GM23248 (cell line): ENCODE measurements at regions not wholly inside any gene's neighbourhood (a gene's known extent, or its start where the extent isn't known, plus 50 kb on each side); places are given as distances from the start of the nearest gene placed in this dataset.

Experiments used
- DNase-seq: peaks from one replicate; pipeline ENCODE4 v3.0.0-alpha.2; 2015
- H2AFZ ChIP-seq: fragments of 200-600 bp; sonication (generic); 2 replicates; pipeline ENCODE4 v1.6.1; 2016; ENCODE audit warnings: antibody characterized with exemption
- H3F3A ChIP-seq: fragments of 200-600 bp; sonication (generic); 2 replicates; pipeline ENCODE4 v1.6.1; 2016; ENCODE audit warnings: mild to moderate bottlenecking, antibody characterized with exemption, mixed run types; ENCODE audit not compliant: insufficient read depth
- H3K27ac ChIP-seq: fragments of 200-600 bp; sonication (generic); 2 replicates; pipeline ENCODE4 v1.5.1; 2016; ENCODE audit warnings: mild to moderate bottlenecking
- H3K27me3 ChIP-seq: fragments of 200-600 bp; sonication (generic); replicated peaks from 2 replicates; pipeline ENCODE4 v1.6.1; 2016; ENCODE audit warnings: mild to moderate bottlenecking; ENCODE audit not compliant: insufficient read depth
- H3K36me3 ChIP-seq: fragments of 200-600 bp; sonication (generic); 2 replicates; pipeline ENCODE4 v1.6.1; 2016; ENCODE audit warnings: low read depth, mild to moderate bottlenecking
- H3K4me1 ChIP-seq: fragments of 200-600 bp; sonication (generic); 2 replicates; pipeline ENCODE4 v1.6.1; 2016; ENCODE audit warnings: mild to moderate bottlenecking; ENCODE audit not compliant: insufficient read depth
- H3K4me2 ChIP-seq: fragments of 200-600 bp; sonication (generic); one replicate; pipeline ENCODE4 v1.6.1; 2016; ENCODE audit warnings: mild to moderate bottlenecking; ENCODE audit not compliant: unreplicated experiment
- H3K4me3 ChIP-seq: fragments of 200-600 bp; sonication (generic); 2 replicates; pipeline ENCODE4 v1.5.1; 2016; ENCODE audit warnings: mild to moderate bottlenecking
- H3K79me2 ChIP-seq: fragments of 200-600 bp; sonication (generic); 2 replicates; pipeline ENCODE4 v1.6.1; 2016; ENCODE audit warnings: mild to moderate bottlenecking; ENCODE audit not compliant: insufficient read depth
- H3K9ac ChIP-seq: fragments of 200-600 bp; sonication (generic); 2 replicates; pipeline ENCODE4 v1.6.1; 2016; ENCODE audit warnings: mild to moderate bottlenecking
- H3K9me2 ChIP-seq: fragments of 200-600 bp; sonication (generic); 2 replicates; pipeline ENCODE4 v1.6.1; 2016; ENCODE audit warnings: mixed run types, mild to moderate bottlenecking, moderate library complexity; ENCODE audit not compliant: insufficient read depth
- H3K9me3 ChIP-seq: fragments of 200-600 bp; sonication (generic); one replicate; pipeline ENCODE4 v1.6.1; 2017; ENCODE audit warnings: low read depth
- H4K20me1 ChIP-seq: fragments of 200-600 bp; sonication (generic); 2 replicates; pipeline ENCODE4 v1.6.0; 2016; ENCODE audit not compliant: insufficient read depth
- EZH2 ChIP-seq: fragments of 200-600 bp; sonication (generic); IDR thresholded peaks from 2 replicates; pipeline ENCODE4 v1.6.1; 2018; ENCODE audit warnings: antibody characterized with exemption, mild to moderate bottlenecking; ENCODE audit not compliant: insufficient read depth, poor library complexity, severe bottlenecking
- EZH2phosphoT487 ChIP-seq: fragments of 200-600 bp; sonication (generic); IDR thresholded peaks from 2 replicates; pipeline ENCODE4 v1.6.1; 2018; ENCODE audit warnings: antibody characterized with exemption, moderate library complexity, mild to moderate bottlenecking, low read depth; ENCODE audit not compliant: insufficient read depth
- WGBS, 2 experiments: methylation state at CpG; one replicate each; pipeline ENCODE4 v1.1.6; 2015 to 2017; ENCODE audit warnings: low lambda C conversion rate in 2 of 2, low coverage in 1 of 2; ENCODE audit errors: missing lambda C conversion rate in 2 of 2; 5-methylcytosine and 5-hydroxymethylcytosine counted together
- in situ Hi-C: fragments of 300-500 bp; cut with MboI; formaldehyde crosslinking; loops from 2 replicates; pipeline ENCODE4 v1.15.0; 2020

GRCh38 chr20:11371831-11372230 lies 545.9 kb upstream of the BTBD3 start:
- no peaks in the 10 kb centered on the region for H3K27me3 ChIP-seq
- H3K4me2 ChIP-seq: no peak overlapping the region
- TF ChIP-seq EZH2phosphoT487 (no peak), EZH2 (no peak)
- H3K4me3 ChIP-seq: no peak overlapping the region
- no peaks in the 10 kb centered on the region for H3K79me2 ChIP-seq
- H3K4me1 ChIP-seq: peaks cover 23% of the 10 kb centered on the region
- H3K36me3 ChIP-seq: no peaks in the 10 kb centered on the region
- in situ Hi-C loops: no loop called here
- H3K27ac ChIP-seq: no peak overlapping the region
- H2AFZ ChIP-seq: no peak overlapping the region
- no peak for DNase-seq
- no peaks in the 10 kb centered on the region for H3K9me3 ChIP-seq
- WGBS, 2 experiments: 86 to 95% methylated on average over 1 of the region's 1 CpG
- no peak overlapping the region for H3K9ac ChIP-seq
- no peaks in the 10 kb centered on the region for H3K9me2 ChIP-seq
- H3F3A ChIP-seq: no peaks in the 10 kb centered on the region
- H4K20me1 ChIP-seq: no peaks in the 10 kb centered on the region

GRCh38 chr20:11372876-11373790 lies 544.6 kb upstream of the BTBD3 start:
- Histone ChIP-seq H3K4me3 (no peak overlapping the region), H3K9ac (no peak overlapping the region), H3K27me3 (no peaks in the 10 kb centered on the region), H3K4me2 (no peak overlapping the region), H3K4me1 (peaks cover 25% of the 10 kb centered on the region), H4K20me1 (no peaks in the 10 kb centered on the region), H3F3A (no peaks in the 10 kb centered on the region), H3K79me2 (no peaks in the 10 kb centered on the region), H3K9me3 (no peaks in the 10 kb centered on the region), H3K9me2 (no peaks in the 10 kb centered on the region), H3K36me3 (no peaks in the 10 kb centered on the region), H3K27ac (no peak overlapping the region), H2AFZ (no peak overlapping the region)
- in situ Hi-C loops: no loop called here
- TF ChIP-seq EZH2phosphoT487 (no peak), EZH2 (no peak)
- WGBS, 2 experiments: 52 to 58% methylated on average over 5 of the region's 5 CpGs
- DNase-seq: no peak

GRCh38 chr20:11375335-11375734 lies 542.4 kb upstream of the BTBD3 start:
- Histone ChIP-seq H4K20me1 (no peaks in the 10 kb centered on the region), H3K9me3 (no peaks in the 10 kb centered on the region), H3F3A (no peaks in the 10 kb centered on the region), H3K4me1 (peaks cover 25% of the 10 kb centered on the region), H3K4me2 (peak overlapping the region; percentile 41), H3K27me3 (no peaks in the 10 kb centered on the region), H3K9me2 (no peaks in the 10 kb centered on the region), H2AFZ (no peak overlapping the region), H3K9ac (no peak overlapping the region), H3K79me2 (no peaks in the 10 kb centered on the region), H3K36me3 (no peaks in the 10 kb centered on the region), H3K27ac (no peak overlapping the region), H3K4me3 (no peak overlapping the region)
- in situ Hi-C loops: no loop called here
- WGBS, 2 experiments: 39 to 45% methylated on average over 4 of the region's 4 CpGs
- peak; percentile 37 for DNase-seq
- TF ChIP-seq EZH2 (no peak), EZH2phosphoT487 (no peak)

GRCh38 chr20:11375966-11376365 lies 541.7 kb upstream of the BTBD3 start:
- H3K9ac ChIP-seq: no peak overlapping the region
- DNase-seq: no peak
- no peak overlapping the region for H3K4me3 ChIP-seq
- H3K9me3 ChIP-seq: no peaks in the 10 kb centered on the region
- in situ Hi-C loops: no loop called here
- no peaks in the 10 kb centered on the region for H3K36me3 ChIP-seq
- H4K20me1 ChIP-seq: no peaks in the 10 kb centered on the region
- H2AFZ ChIP-seq: no peak overlapping the region
- no peaks in the 10 kb centered on the region for H3K79me2 ChIP-seq
- no peak for TF ChIP-seq EZH2phosphoT487
- TF ChIP-seq EZH2: no peak
- 87 to 88% methylated on average over 2 of the region's 2 CpGs for WGBS, 2 experiments
- no peak overlapping the region for H3K27ac ChIP-seq
- H3F3A ChIP-seq: no peaks in the 10 kb centered on the region
- peaks cover 25% of the 10 kb centered on the region for H3K4me1 ChIP-seq
- H3K9me2 ChIP-seq: no peaks in the 10 kb centered on the region
- H3K4me2 ChIP-seq: peak overlapping the region; percentile 41
- no peaks in the 10 kb centered on the region for H3K27me3 ChIP-seq

- Histone ChIP-seq H2AFZ (no peak overlapping the region), H4K20me1 (no peaks in the 10 kb centered on the region), H3K9me2 (no peaks in the 10 kb centered on the region), H3K27me3 (no peaks in the 10 kb centered on the region), H3K4me3 (no peak overlapping the region), H3K36me3 (no peaks in the 10 kb centered on the region), H3K4me2 (no peak overlapping the region), H3K9ac (no peak overlapping the region), H3F3A (no peaks in the 10 kb centered on the region), H3K79me2 (no peaks in the 10 kb centered on the region), H3K27ac (no peak overlapping the region), H3K9me3 (no peaks in the 10 kb centered on the region), H3K4me1 (peaks cover 25% of the 10 kb centered on the region)
- in situ Hi-C loops: no loop called here
- TF ChIP-seq EZH2: no peak
- TF ChIP-seq EZH2phosphoT487: no peak
- peak; percentile 39 for DNase-seq
Observed at GRCh38 chr20:11376420-11376819, 541.3 kb upstream of the BTBD3 start.
